Glutamatergic neuron (in vitro differentiated cells): ENCODE measurements at regions not wholly inside any gene's neighbourhood (a gene's known extent, or its start where the extent isn't known, plus 50 kb on each side); places are given as distances from the start of the nearest gene placed in this dataset.

Experiments
- DNase-seq: peaks from one replicate; pipeline ENCODE4 v3.0.0; 2022
- H3K27ac Mint-ChIP-seq: one replicate; pipeline ENCODE4 v1.8.0; 2020; ENCODE audit warnings: mild to moderate bottlenecking, mixed read lengths, inconsistent platforms; ENCODE audit not compliant: unreplicated experiment
- H3K27me3 Mint-ChIP-seq: one replicate; pipeline ENCODE4 v1.8.0; 2020; ENCODE audit warnings: mild to moderate bottlenecking, moderate library complexity, mixed read lengths, inconsistent platforms; ENCODE audit not compliant: unreplicated experiment
- H3K36me3 Mint-ChIP-seq: one replicate; pipeline ENCODE4 v1.8.0; 2020; ENCODE audit warnings: mild to moderate bottlenecking, mixed read lengths, inconsistent platforms; ENCODE audit not compliant: unreplicated experiment
- H3K4me1 Mint-ChIP-seq: one replicate; pipeline ENCODE4 v1.8.0; 2020; ENCODE audit warnings: mild to moderate bottlenecking, low read depth, mixed read lengths, inconsistent platforms; ENCODE audit not compliant: unreplicated experiment
- H3K4me3 Mint-ChIP-seq: one replicate; pipeline ENCODE4 v1.8.0; 2020; ENCODE audit warnings: mild to moderate bottlenecking, mixed read lengths, inconsistent platforms; ENCODE audit not compliant: unreplicated experiment
- H3K9me3 Mint-ChIP-seq: one replicate; pipeline ENCODE4 v1.8.0; 2020; ENCODE audit warnings: mild to moderate bottlenecking, moderate library complexity, mixed read lengths, inconsistent platforms; ENCODE audit not compliant: unreplicated experiment
- TF ChIP-seq, protein P1 (sequence below): fragments of 200-600 bp; sonication (generic); IDR thresholded peaks from one replicate; pipeline ENCODE4 v1.5.0; 2021; ENCODE audit not compliant: partially characterized antibody, unreplicated experiment

DNA sequence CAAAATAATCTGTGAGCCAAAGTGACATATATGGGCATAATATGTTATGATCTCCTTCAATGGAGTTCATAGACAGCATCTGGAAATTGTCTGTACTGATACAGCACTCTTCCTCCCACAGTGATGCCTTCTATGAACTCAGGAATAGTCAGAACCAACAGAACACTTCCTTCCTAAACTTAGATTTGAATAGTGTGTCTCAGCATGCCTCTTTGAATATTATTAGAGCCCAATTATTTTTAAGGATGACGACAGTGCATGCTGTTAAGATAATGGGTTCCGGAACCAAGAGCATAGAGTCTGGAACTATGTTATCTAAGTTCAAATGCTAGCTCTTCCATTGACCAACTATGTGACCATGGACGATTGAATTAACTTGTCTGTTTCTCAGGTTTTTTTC lies 386.6 kb upstream of the PRICKLE1 start:
- no peak for DNase-seq
- Mint-ChIP-seq H3K4me3 (no peak overlapping the region), H3K27me3 (no peaks in the 10 kb centered on the region), H3K4me1 (peaks cover 6% of the 10 kb centered on the region), H3K9me3 (no peaks in the 10 kb centered on the region), H3K27ac (no peak overlapping the region), H3K36me3 (peaks cover 10% of the 10 kb centered on the region)
- TF ChIP-seq, protein P1, sequence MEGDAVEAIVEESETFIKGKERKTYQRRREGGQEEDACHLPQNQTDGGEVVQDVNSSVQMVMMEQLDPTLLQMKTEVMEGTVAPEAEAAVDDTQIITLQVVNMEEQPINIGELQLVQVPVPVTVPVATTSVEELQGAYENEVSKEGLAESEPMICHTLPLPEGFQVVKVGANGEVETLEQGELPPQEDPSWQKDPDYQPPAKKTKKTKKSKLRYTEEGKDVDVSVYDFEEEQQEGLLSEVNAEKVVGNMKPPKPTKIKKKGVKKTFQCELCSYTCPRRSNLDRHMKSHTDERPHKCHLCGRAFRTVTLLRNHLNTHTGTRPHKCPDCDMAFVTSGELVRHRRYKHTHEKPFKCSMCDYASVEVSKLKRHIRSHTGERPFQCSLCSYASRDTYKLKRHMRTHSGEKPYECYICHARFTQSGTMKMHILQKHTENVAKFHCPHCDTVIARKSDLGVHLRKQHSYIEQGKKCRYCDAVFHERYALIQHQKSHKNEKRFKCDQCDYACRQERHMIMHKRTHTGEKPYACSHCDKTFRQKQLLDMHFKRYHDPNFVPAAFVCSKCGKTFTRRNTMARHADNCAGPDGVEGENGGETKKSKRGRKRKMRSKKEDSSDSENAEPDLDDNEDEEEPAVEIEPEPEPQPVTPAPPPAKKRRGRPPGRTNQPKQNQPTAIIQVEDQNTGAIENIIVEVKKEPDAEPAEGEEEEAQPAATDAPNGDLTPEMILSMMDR, result no peak

GRCh38 chr12:42969355-42969754 lies 379.8 kb upstream of the PRICKLE1 start:
- Mint-ChIP-seq H3K36me3 (no peaks in the 10 kb centered on the region), H3K27me3 (peaks cover 2% of the 10 kb centered on the region), H3K4me1 (no peaks in the 10 kb centered on the region), H3K9me3 (no peaks in the 10 kb centered on the region), H3K27ac (no peak overlapping the region), H3K4me3 (no peak overlapping the region)
- no peak for DNase-seq
- TF ChIP-seq, protein P1, result no peak

DNA sequence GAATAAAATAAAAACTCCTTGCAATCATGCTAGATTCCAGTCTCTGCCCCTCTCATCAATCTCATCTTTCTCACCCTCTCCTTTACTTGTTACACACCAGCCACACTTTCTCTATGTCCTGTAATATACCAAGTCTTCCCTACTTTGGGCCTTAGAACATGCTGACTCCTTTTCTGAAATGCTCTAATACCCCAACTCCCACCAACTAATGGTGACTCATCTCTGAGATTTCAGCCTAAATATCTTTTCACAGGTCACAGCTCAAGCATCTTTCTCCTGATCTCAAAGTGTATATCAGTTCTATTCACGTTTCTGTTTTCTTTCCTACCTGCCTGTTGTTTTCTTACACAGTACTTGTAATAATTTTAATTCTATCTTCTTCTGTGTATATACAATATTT lies 378.9 kb upstream of the PRICKLE1 start:
- no peaks in the 10 kb centered on the region for H3K9me3 Mint-ChIP-seq
- no peak overlapping the region for H3K27ac Mint-ChIP-seq
- DNase-seq, result no peak
- H3K4me1 Mint-ChIP-seq, result no peaks in the 10 kb centered on the region
- TF ChIP-seq, protein P1, result no peak
- peaks cover 2% of the 10 kb centered on the region for H3K27me3 Mint-ChIP-seq
- no peak overlapping the region for H3K4me3 Mint-ChIP-seq
- no peaks in the 10 kb centered on the region for H3K36me3 Mint-ChIP-seq

DNA sequence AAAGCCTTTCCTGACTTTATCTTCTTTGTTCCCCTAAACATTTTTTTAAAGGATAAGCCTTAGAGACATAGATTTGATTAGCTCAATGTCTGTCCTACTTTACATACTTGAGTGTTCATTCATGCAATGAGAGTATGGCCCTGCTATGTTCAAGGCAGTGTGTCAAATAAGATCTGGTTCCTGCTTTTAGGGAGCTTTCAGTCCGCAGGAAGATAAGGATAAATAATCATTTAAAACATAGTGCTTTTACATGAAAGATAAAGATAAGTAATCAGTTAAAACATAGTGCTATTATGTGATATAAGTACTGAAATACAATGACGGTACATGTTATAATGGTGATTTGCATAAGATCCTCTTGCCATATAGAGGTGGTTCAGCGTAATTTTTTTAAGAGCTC lies 378.3 kb upstream of the PRICKLE1 start:
- no peak for DNase-seq
- peaks cover 2% of the 10 kb centered on the region for H3K27me3 Mint-ChIP-seq
- H3K36me3 Mint-ChIP-seq, result no peaks in the 10 kb centered on the region
- no peak overlapping the region for H3K27ac Mint-ChIP-seq
- H3K4me3 Mint-ChIP-seq, result no peak overlapping the region
- TF ChIP-seq, protein P1, result no peak
- no peaks in the 10 kb centered on the region for H3K9me3 Mint-ChIP-seq
- H3K4me1 Mint-ChIP-seq, result no peaks in the 10 kb centered on the region

GRCh38 chr12:42963988-42964387 lies 374.4 kb upstream of the PRICKLE1 start:
- no peaks in the 10 kb centered on the region for H3K9me3 Mint-ChIP-seq
- no peak overlapping the region for H3K27ac Mint-ChIP-seq
- no peak overlapping the region for H3K4me3 Mint-ChIP-seq

More at GRCh38 chr12:42963988-42964387, 374.4 kb upstream of the PRICKLE1 start:
- H3K36me3 Mint-ChIP-seq, result no peaks in the 10 kb centered on the region
- peaks cover 2% of the 10 kb centered on the region for H3K27me3 Mint-ChIP-seq
- TF ChIP-seq, protein P1, result no peak
- H3K4me1 Mint-ChIP-seq, result no peaks in the 10 kb centered on the region
- no peak for DNase-seq
